Femur (tissue), 1 donor: ENCODE measurements at regions not wholly inside any gene's neighbourhood (a gene's known extent, or its start where the extent isn't known, plus 50 kb on each side); places are given as distances from the start of the nearest gene placed in this dataset.

Experiments used
- DNase-seq: peaks from one replicate; pipeline ENCODE4 v3.0.0-alpha.2; 2017

GRCh38 chr11:33615751-33616150 lies 84.9 kb downstream of the C11orf91 start:
- no peak for DNase-seq

- no peak for DNase-seq
Observed at GRCh38 chr11:33613404-33613803, 87.2 kb downstream of the C11orf91 start.

GRCh38 chr11:33610903-33611302 lies 89.7 kb downstream of the C11orf91 start:
- DNase-seq: no peak

GRCh38 chr11:33608386-33608785 lies 92.2 kb downstream of the C11orf91 start:
- DNase-seq: no peak

- DNase-seq: no peak
Observed at GRCh38 chr11:33606762-33607161, 93.9 kb downstream of the C11orf91 start.

GRCh38 chr11:33605703-33606102 lies 94.9 kb downstream of the C11orf91 start:
- no peak for DNase-seq

- no peak for DNase-seq
Observed at GRCh38 chr11:33598426-33599069, 102.1 kb downstream of the C11orf91 start.

GRCh38 chr11:33594188-33594587 lies 106.4 kb downstream of the C11orf91 start:
- DNase-seq: no peak

- no peak for DNase-seq
Observed at GRCh38 chr11:33590441-33590840, 110.2 kb downstream of the C11orf91 start.

GRCh38 chr11:33588056-33588455 lies 112.6 kb downstream of the C11orf91 start:
- no peak for DNase-seq

- no peak for DNase-seq
Observed at GRCh38 chr11:33585586-33586209, 114.9 kb downstream of the C11orf91 start.

GRCh38 chr11:33582636-33583325 lies 117.8 kb downstream of the C11orf91 start:
- DNase-seq: no peak

GRCh38 chr11:33579101-33579500 lies 121.5 kb downstream of the C11orf91 start:
- no peak for DNase-seq

GRCh38 chr11:33577204-33577603 lies 123.4 kb downstream of the C11orf91 start:
- DNase-seq: no peak

GRCh38 chr11:33575311-33575710 lies 125.3 kb downstream of the C11orf91 start:
- DNase-seq: no peak

GRCh38 chr11:33574331-33574730 lies 126.3 kb downstream of the C11orf91 start:
- no peak for DNase-seq

- no peak for DNase-seq
Observed at GRCh38 chr11:33569333-33569732, 131.3 kb downstream of the C11orf91 start.

- no peak for DNase-seq
Observed at GRCh38 chr11:33567004-33567403, 133.6 kb downstream of the C11orf91 start.

GRCh38 chr11:33564856-33565453 lies 135.7 kb downstream of the C11orf91 start:
- no peak for DNase-seq

- no peak for DNase-seq
Observed at GRCh38 chr11:33560729-33561128, 139.9 kb downstream of the C11orf91 start.

GRCh38 chr11:33559567-33559966 lies 141.1 kb downstream of the C11orf91 start:
- no peak for DNase-seq

- no peak for DNase-seq
Observed at GRCh38 chr11:33558097-33558496, 142.5 kb downstream of the C11orf91 start.

GRCh38 chr11:33557201-33557600 lies 143.4 kb downstream of the C11orf91 start:
- DNase-seq: no peak

- DNase-seq: no peak
Observed at GRCh38 chr11:33554219-33554618, 146.4 kb downstream of the C11orf91 start.
